ENCODE measurements at regions not wholly inside any gene's neighbourhood (a gene's known extent, or its start where the extent isn't known, plus 50 kb on each side); places are given as distances from the start of the nearest gene placed in this dataset.
"Not testable (repeated sequence)": the region's sequence is repeated elsewhere in the genome, so short reads cannot be mapped to it uniquely, and the experiment has no call there.

GRCh38 chrX:121169099-121170035 is 122.0 kb downstream of the GLUD2 start:
- DNase-seq (ENCODE audit: low spot score) = no peak

- DNase-seq (ENCODE audit: low spot score) = no peak
Observed at GRCh38 chrX:121172703-121173102, 125.3 kb downstream of the GLUD2 start.

- DNase-seq (ENCODE audit: low spot score) = no peak
Observed at GRCh38 chrX:121179972-121180371, 132.6 kb downstream of the GLUD2 start.

GRCh38 chrX:121191779-121192178 is 144.4 kb downstream of the GLUD2 start:
- DNase-seq (ENCODE audit: low spot score) = no peak

GRCh38 chrX:121195719-121196118 is 148.3 kb downstream of the GLUD2 start:
- no peak for DNase-seq (ENCODE audit: low spot score)

- DNase-seq (ENCODE audit: low spot score) = not testable (repeated sequence)
Observed at GRCh38 chrX:121196872-121197444, 149.5 kb downstream of the GLUD2 start.

GRCh38 chrX:121208563-121208962 is 161.2 kb downstream of the GLUD2 start:
- DNase-seq (ENCODE audit: low spot score) = no peak

GRCh38 chrX:121216641-121217374 is 169.4 kb downstream of the GLUD2 start:
- DNase-seq (ENCODE audit: low spot score) = no peak

- no peak for DNase-seq (ENCODE audit: low spot score)
Observed at GRCh38 chrX:121221322-121221977, 174.0 kb downstream of the GLUD2 start.

- DNase-seq (ENCODE audit: low spot score) = no peak
Observed at GRCh38 chrX:121227888-121228287, 180.5 kb downstream of the GLUD2 start.

GRCh38 chrX:121231566-121232358 is 184.4 kb downstream of the GLUD2 start:
- DNase-seq (ENCODE audit: low spot score) = no peak

- DNase-seq (ENCODE audit: low spot score) = no peak
Observed at GRCh38 chrX:121236040-121236439, 188.6 kb downstream of the GLUD2 start.

GRCh38 chrX:121238093-121238492 is 190.7 kb downstream of the GLUD2 start:
- no peak for DNase-seq (ENCODE audit: low spot score)

- no peak for DNase-seq (ENCODE audit: low spot score)
Observed at GRCh38 chrX:121244511-121244910, 197.1 kb downstream of the GLUD2 start.

GRCh38 chrX:121245763-121246162 is 198.4 kb downstream of the GLUD2 start:
- no peak for DNase-seq (ENCODE audit: low spot score)

- DNase-seq (ENCODE audit: low spot score) = no peak
Observed at GRCh38 chrX:121254336-121254735, 206.9 kb downstream of the GLUD2 start.

GRCh38 chrX:121256647-121257046 is 209.2 kb downstream of the GLUD2 start:
- no peak for DNase-seq (ENCODE audit: low spot score)

GRCh38 chrX:121258545-121258944 is 211.1 kb downstream of the GLUD2 start:
- DNase-seq (ENCODE audit: low spot score) = no peak

- no peak for DNase-seq (ENCODE audit: low spot score)
Observed at GRCh38 chrX:121259170-121259569, 211.8 kb downstream of the GLUD2 start.

GRCh38 chrX:121260596-121261240 is 213.3 kb downstream of the GLUD2 start:
- no peak for DNase-seq (ENCODE audit: low spot score)
